ENCODE measurements at regions not wholly inside any gene's neighbourhood (a gene's known extent, or its start where the extent isn't known, plus 50 kb on each side); places are given as distances from the start of the nearest gene placed in this dataset.

DNA sequence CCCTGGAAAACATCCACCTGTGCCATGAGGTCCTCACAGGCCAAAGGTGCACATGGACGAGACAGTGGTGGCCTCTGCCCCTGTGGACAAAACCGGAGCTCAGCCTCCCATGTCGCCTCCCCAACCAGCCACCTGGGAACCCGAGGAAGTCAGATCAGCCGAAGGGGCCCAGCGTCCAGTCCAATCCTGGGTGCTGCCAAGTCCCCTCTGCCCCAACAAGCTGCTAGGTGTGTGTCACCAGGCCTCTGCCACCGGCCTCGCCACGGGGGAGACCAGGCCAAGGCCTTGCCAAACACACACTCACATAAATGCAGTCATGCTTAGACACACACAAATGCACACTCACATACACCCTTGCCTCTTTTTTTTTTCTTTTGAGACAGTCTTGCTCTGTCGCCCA is 167.8 kb downstream of the RBFOX3 start:
- TF ChIP-seq, protein P1, sequence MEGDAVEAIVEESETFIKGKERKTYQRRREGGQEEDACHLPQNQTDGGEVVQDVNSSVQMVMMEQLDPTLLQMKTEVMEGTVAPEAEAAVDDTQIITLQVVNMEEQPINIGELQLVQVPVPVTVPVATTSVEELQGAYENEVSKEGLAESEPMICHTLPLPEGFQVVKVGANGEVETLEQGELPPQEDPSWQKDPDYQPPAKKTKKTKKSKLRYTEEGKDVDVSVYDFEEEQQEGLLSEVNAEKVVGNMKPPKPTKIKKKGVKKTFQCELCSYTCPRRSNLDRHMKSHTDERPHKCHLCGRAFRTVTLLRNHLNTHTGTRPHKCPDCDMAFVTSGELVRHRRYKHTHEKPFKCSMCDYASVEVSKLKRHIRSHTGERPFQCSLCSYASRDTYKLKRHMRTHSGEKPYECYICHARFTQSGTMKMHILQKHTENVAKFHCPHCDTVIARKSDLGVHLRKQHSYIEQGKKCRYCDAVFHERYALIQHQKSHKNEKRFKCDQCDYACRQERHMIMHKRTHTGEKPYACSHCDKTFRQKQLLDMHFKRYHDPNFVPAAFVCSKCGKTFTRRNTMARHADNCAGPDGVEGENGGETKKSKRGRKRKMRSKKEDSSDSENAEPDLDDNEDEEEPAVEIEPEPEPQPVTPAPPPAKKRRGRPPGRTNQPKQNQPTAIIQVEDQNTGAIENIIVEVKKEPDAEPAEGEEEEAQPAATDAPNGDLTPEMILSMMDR (IDR thresholded peaks at IDR 0.05), result no peak
- no peak for TF ChIP-seq POLR2A (IDR thresholded peaks at IDR 0.05)
